Osteocyte (in vitro differentiated cells): ENCODE measurements at regions not wholly inside any gene's neighbourhood (a gene's known extent, or its start where the extent isn't known, plus 50 kb on each side); places are given as distances from the start of the nearest gene placed in this dataset.

ENCODE experiments used
- DNase-seq: peaks from one replicate; pipeline ENCODE4 v3.0.0; 2021; ENCODE audit warnings: mixed read lengths; ENCODE audit not compliant: unreplicated experiment; ENCODE audit errors: extremely low spot score
- H3K27ac Mint-ChIP-seq: one replicate; pipeline ENCODE4 v1.8.0; 2021; ENCODE audit warnings: mild to moderate bottlenecking, mixed read lengths; ENCODE audit not compliant: unreplicated experiment
- H3K27me3 Mint-ChIP-seq: one replicate; pipeline ENCODE4 v1.8.0; 2021; ENCODE audit warnings: mixed read lengths; ENCODE audit not compliant: unreplicated experiment
- H3K36me3 Mint-ChIP-seq: one replicate; pipeline ENCODE4 v1.8.0; 2021; ENCODE audit warnings: mixed read lengths; ENCODE audit not compliant: unreplicated experiment
- H3K4me1 Mint-ChIP-seq: one replicate; pipeline ENCODE4 v1.8.0; 2021; ENCODE audit warnings: mixed read lengths; ENCODE audit not compliant: unreplicated experiment
- H3K4me3 Mint-ChIP-seq: one replicate; pipeline ENCODE4 v1.8.0; 2021; ENCODE audit warnings: mild to moderate bottlenecking, moderate library complexity, mixed read lengths; ENCODE audit not compliant: unreplicated experiment
- H3K9me3 Mint-ChIP-seq: one replicate; pipeline ENCODE4 v1.8.0; 2021; ENCODE audit warnings: mixed read lengths; ENCODE audit not compliant: unreplicated experiment
- TF ChIP-seq, protein P1 (sequence below): fragments of 200-600 bp; sonication (generic); IDR thresholded peaks from 2 replicates; pipeline ENCODE4 v1.5.0; 2021; ENCODE audit warnings: antibody characterized with exemption, mild to moderate bottlenecking, moderate library complexity

- TF ChIP-seq, protein P1, sequence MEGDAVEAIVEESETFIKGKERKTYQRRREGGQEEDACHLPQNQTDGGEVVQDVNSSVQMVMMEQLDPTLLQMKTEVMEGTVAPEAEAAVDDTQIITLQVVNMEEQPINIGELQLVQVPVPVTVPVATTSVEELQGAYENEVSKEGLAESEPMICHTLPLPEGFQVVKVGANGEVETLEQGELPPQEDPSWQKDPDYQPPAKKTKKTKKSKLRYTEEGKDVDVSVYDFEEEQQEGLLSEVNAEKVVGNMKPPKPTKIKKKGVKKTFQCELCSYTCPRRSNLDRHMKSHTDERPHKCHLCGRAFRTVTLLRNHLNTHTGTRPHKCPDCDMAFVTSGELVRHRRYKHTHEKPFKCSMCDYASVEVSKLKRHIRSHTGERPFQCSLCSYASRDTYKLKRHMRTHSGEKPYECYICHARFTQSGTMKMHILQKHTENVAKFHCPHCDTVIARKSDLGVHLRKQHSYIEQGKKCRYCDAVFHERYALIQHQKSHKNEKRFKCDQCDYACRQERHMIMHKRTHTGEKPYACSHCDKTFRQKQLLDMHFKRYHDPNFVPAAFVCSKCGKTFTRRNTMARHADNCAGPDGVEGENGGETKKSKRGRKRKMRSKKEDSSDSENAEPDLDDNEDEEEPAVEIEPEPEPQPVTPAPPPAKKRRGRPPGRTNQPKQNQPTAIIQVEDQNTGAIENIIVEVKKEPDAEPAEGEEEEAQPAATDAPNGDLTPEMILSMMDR: no peak
- no peak overlapping the region for H3K27ac Mint-ChIP-seq
- H3K4me3 Mint-ChIP-seq: no peak overlapping the region
- H3K36me3 Mint-ChIP-seq: no peaks in the 10 kb centered on the region
- H3K9me3 Mint-ChIP-seq: no peaks in the 10 kb centered on the region
- no peaks in the 10 kb centered on the region for H3K4me1 Mint-ChIP-seq
- no peak for DNase-seq
- no peaks in the 10 kb centered on the region for H3K27me3 Mint-ChIP-seq
These were observed 223.2 kb downstream of the TDRD15 start for GRCh38 chr2:21346984-21347383.

DNA sequence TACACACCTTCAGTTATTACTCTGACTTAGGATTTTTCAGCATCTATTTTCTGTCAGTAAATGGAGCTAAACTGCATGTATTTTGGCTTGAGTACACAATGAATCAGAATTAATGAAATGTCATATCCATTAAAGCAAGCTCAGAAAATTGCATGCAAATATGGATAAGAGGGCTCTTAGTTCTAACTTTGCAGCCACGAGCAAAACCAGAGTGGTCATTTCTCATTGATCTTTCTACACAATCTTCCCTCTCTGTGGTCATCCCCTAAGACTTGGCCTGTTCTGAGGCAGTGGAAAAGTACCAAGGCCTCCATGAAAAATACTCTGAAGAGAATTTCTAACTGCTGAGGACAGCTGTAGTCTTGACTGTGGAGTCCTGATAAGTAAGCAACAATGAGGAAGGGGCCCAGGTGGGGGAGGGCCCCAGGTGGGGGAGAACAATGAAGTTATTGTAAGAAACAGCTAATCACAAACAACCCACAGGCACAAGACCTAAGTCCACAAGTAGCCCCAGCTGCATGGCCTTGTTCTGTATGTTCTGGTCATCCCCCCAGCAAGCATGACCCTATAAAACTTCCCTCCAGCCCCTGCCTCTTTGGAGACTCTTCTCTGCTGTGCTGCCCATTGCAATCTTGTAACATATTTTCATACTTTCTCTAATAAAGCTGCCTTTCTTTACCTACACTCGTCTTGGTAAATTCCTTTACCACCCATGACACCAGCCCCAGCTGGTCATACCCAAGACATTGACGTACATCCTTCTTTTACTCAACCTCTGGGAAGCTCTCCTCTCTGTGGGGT, 230.3 kb downstream of the TDRD15 start:
- H3K27ac Mint-ChIP-seq: no peak overlapping the region
- no peaks in the 10 kb centered on the region for H3K4me1 Mint-ChIP-seq
- TF ChIP-seq, protein P1: no peak
- no peak for DNase-seq
- H3K27me3 Mint-ChIP-seq: no peaks in the 10 kb centered on the region
- H3K36me3 Mint-ChIP-seq: no peaks in the 10 kb centered on the region
- no peak overlapping the region for H3K4me3 Mint-ChIP-seq
- H3K9me3 Mint-ChIP-seq: no peaks in the 10 kb centered on the region

- no peak for DNase-seq
- no peak overlapping the region for H3K4me3 Mint-ChIP-seq
- no peaks in the 10 kb centered on the region for H3K36me3 Mint-ChIP-seq
- no peaks in the 10 kb centered on the region for H3K4me1 Mint-ChIP-seq
- H3K27ac Mint-ChIP-seq: no peak overlapping the region
- H3K9me3 Mint-ChIP-seq: no peaks in the 10 kb centered on the region
- H3K27me3 Mint-ChIP-seq: no peaks in the 10 kb centered on the region
- TF ChIP-seq, protein P1: no peak
These were observed 232.5 kb downstream of the TDRD15 start for GRCh38 chr2:21356086-21356856.

DNA sequence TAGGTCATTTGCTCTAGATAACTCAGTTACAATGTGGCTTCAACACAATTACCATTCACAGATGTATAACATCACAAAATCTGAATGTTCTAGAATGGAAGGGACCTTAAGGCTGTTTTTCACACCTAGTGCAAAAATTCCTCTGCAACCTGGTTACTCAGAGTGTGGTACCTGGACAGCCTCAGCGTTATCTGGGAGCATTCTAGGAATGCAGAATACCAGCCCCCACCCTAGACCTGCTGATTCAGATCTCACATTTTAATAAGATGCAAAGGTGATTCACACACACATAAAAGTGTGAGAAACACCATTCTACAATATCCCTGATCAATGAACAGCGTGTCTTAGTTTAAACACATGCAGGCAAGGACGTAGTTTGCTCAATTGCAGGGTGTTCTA, 233.1 kb downstream of the TDRD15 start:
- H3K4me1 Mint-ChIP-seq: no peaks in the 10 kb centered on the region
- no peak for DNase-seq
- no peaks in the 10 kb centered on the region for H3K36me3 Mint-ChIP-seq
- TF ChIP-seq, protein P1: no peak
- H3K9me3 Mint-ChIP-seq: no peaks in the 10 kb centered on the region
- no peak overlapping the region for H3K27ac Mint-ChIP-seq
- no peaks in the 10 kb centered on the region for H3K27me3 Mint-ChIP-seq
- H3K4me3 Mint-ChIP-seq: no peak overlapping the region

DNA sequence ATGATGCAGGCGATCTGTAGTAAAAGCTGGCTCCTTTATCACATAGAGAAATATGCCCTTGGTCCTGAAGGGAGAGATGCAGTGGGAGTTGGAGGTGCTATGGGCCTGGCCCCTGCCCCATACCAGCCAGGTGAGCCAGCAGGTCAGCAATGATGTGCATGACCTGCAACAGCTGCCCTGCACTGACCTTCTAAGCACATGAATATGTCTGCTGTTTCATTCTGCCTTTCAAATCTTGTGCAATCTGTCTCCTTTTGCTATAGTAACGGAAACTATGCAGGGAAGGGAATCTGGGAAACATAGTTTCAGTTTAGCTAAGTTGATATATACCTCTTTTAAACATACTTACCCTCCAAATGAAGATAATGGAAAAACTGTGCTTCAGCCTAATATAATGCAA, 235.2 kb downstream of the TDRD15 start:
- no peak overlapping the region for H3K27ac Mint-ChIP-seq
- no peaks in the 10 kb centered on the region for H3K36me3 Mint-ChIP-seq
- H3K27me3 Mint-ChIP-seq: no peaks in the 10 kb centered on the region
- no peak overlapping the region for H3K4me3 Mint-ChIP-seq
- TF ChIP-seq, protein P1: no peak
- H3K4me1 Mint-ChIP-seq: no peaks in the 10 kb centered on the region
- peaks cover 4% of the 10 kb centered on the region for H3K9me3 Mint-ChIP-seq
- DNase-seq: no peak
